ENCODE measurements at regions not wholly inside any gene's neighbourhood (a gene's known extent, or its start where the extent isn't known, plus 50 kb on each side); places are given as distances from the start of the nearest gene placed in this dataset.

DNA sequence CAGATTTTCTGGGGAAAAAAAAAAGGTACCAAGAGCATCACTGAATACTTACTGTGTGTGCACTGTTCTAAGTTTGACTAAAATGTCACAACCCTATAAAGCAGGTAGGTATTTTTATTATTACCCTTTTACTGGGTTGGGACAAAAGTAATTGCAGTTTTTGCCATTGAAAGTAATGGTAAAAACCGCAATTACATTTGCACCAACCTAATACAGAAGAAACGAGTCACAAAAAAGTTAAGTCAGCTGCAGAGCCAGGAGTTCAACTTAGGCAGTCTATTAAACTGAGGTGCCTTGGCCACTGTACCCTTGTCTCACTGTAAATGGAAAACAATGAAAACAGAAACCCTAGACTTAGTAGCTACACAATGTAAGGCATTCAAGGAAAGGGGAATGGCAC lies 281.9 kb downstream of the SUCLA2 start:
- TF ChIP-seq EZH2phosphoT487 (IDR thresholded peaks at IDR 0.05; ENCODE audit: insufficient read depth, low read depth) (no peak), EZH2 (IDR thresholded peaks at IDR 0.05; ENCODE audit: insufficient read depth, poor library complexity, severe bottlenecking) (no peak)
